ENCODE measurements at regions not wholly inside any gene's neighbourhood (a gene's known extent, or its start where the extent isn't known, plus 50 kb on each side); places are given as distances from the start of the nearest gene placed in this dataset.
A peak's percentile ranks its signal among the peaks of the same experiment; 100 is the strongest.

GRCh38 chr1:208652296-208653160 lies 408.3 kb upstream of the PLXNA2 start:
- Histone ChIP-seq H3K9me3 (ENCODE audit: severe bottlenecking) (no peaks in the 10 kb centered on the region), H3K4me1 (ENCODE audit: insufficient read depth, poor library complexity, severe bottlenecking) (no peaks in the 10 kb centered on the region), H3K4me3 (ENCODE audit: severe bottlenecking) (no peak overlapping the region), H3K36me3 (ENCODE audit: low read depth) (no peaks in the 10 kb centered on the region), H3K27ac (ENCODE audit: poor library complexity, severe bottlenecking) (no peak overlapping the region), H3K27me3 (ENCODE audit: insufficient read depth, poor library complexity, severe bottlenecking) (no peaks in the 10 kb centered on the region)
- peak; percentile 72 for TF ChIP-seq CTCF (IDR thresholded peaks at IDR 0.05; ENCODE audit: poor library complexity, severe bottlenecking)
- peak; percentile 62; the same call in 2 of the 3 replicates for ATAC-seq (ENCODE audit: low read depth)
- no peak for DNase-seq (ENCODE audit: low spot score)

GRCh38 chr1:208653426-208653825 lies 409.2 kb upstream of the PLXNA2 start:
- H3K36me3 ChIP-seq (ENCODE audit: low read depth), result no peaks in the 10 kb centered on the region
- H3K9me3 ChIP-seq (ENCODE audit: severe bottlenecking), result no peaks in the 10 kb centered on the region
- no peak for TF ChIP-seq CTCF (IDR thresholded peaks at IDR 0.05; ENCODE audit: poor library complexity, severe bottlenecking)
- DNase-seq (ENCODE audit: low spot score) (no peak), ATAC-seq (ENCODE audit: low read depth) (no peak)
- no peaks in the 10 kb centered on the region for H3K4me1 ChIP-seq (ENCODE audit: insufficient read depth, poor library complexity, severe bottlenecking)
- H3K27me3 ChIP-seq (ENCODE audit: insufficient read depth, poor library complexity, severe bottlenecking), result no peaks in the 10 kb centered on the region
- no peak overlapping the region for H3K4me3 ChIP-seq (ENCODE audit: severe bottlenecking)
- H3K27ac ChIP-seq (ENCODE audit: poor library complexity, severe bottlenecking), result no peak overlapping the region

- DNase-seq (ENCODE audit: low spot score) (no peak), ATAC-seq (ENCODE audit: low read depth) (no peak)
- H3K27ac ChIP-seq (ENCODE audit: poor library complexity, severe bottlenecking), result no peak overlapping the region
- no peaks in the 10 kb centered on the region for H3K9me3 ChIP-seq (ENCODE audit: severe bottlenecking)
- TF ChIP-seq CTCF (IDR thresholded peaks at IDR 0.05; ENCODE audit: poor library complexity, severe bottlenecking), result peak; percentile 50
- no peak overlapping the region for H3K4me3 ChIP-seq (ENCODE audit: severe bottlenecking)
- H3K4me1 ChIP-seq (ENCODE audit: insufficient read depth, poor library complexity, severe bottlenecking), result no peaks in the 10 kb centered on the region
- H3K27me3 ChIP-seq (ENCODE audit: insufficient read depth, poor library complexity, severe bottlenecking), result no peaks in the 10 kb centered on the region
- H3K36me3 ChIP-seq (ENCODE audit: low read depth), result no peaks in the 10 kb centered on the region
These were observed 410.1 kb upstream of the PLXNA2 start for GRCh38 chr1:208654241-208654640.

- no peaks in the 10 kb centered on the region for H3K9me3 ChIP-seq (ENCODE audit: severe bottlenecking)
- H3K36me3 ChIP-seq (ENCODE audit: low read depth), result no peaks in the 10 kb centered on the region
- no peak overlapping the region for H3K4me3 ChIP-seq (ENCODE audit: severe bottlenecking)
- H3K27me3 ChIP-seq (ENCODE audit: insufficient read depth, poor library complexity, severe bottlenecking), result no peaks in the 10 kb centered on the region
- H3K27ac ChIP-seq (ENCODE audit: poor library complexity, severe bottlenecking), result no peak overlapping the region
- TF ChIP-seq CTCF (IDR thresholded peaks at IDR 0.05; ENCODE audit: poor library complexity, severe bottlenecking), result no peak
- ATAC-seq (ENCODE audit: low read depth) (no peak), DNase-seq (ENCODE audit: low spot score) (no peak)
- H3K4me1 ChIP-seq (ENCODE audit: insufficient read depth, poor library complexity, severe bottlenecking), result no peaks in the 10 kb centered on the region
These were observed 421.8 kb upstream of the PLXNA2 start for GRCh38 chr1:208665936-208666335.

GRCh38 chr1:208668991-208669390 lies 424.8 kb upstream of the PLXNA2 start:
- no peaks in the 10 kb centered on the region for H3K27me3 ChIP-seq (ENCODE audit: insufficient read depth, poor library complexity, severe bottlenecking)
- no peaks in the 10 kb centered on the region for H3K9me3 ChIP-seq (ENCODE audit: severe bottlenecking)
- DNase-seq (ENCODE audit: low spot score), result no peak
- H3K36me3 ChIP-seq (ENCODE audit: low read depth), result no peaks in the 10 kb centered on the region
- H3K27ac ChIP-seq (ENCODE audit: poor library complexity, severe bottlenecking), result no peak overlapping the region
- H3K4me1 ChIP-seq (ENCODE audit: insufficient read depth, poor library complexity, severe bottlenecking), result no peaks in the 10 kb centered on the region
- TF ChIP-seq CTCF (IDR thresholded peaks at IDR 0.05; ENCODE audit: poor library complexity, severe bottlenecking), result no peak
- ATAC-seq (ENCODE audit: low read depth), result no peak
- H3K4me3 ChIP-seq (ENCODE audit: severe bottlenecking), result no peak overlapping the region

All from RWPE2 (cell line).